ENCODE measurements at regions not wholly inside any gene's neighbourhood (a gene's known extent, or its start where the extent isn't known, plus 50 kb on each side); places are given as distances from the start of the nearest gene placed in this dataset.

GRCh38 chr22:49412236-49412635 is 415.4 kb downstream of the BRD1 start (continued):
- no peak for TF ChIP-seq ZNF138 (tag by site-specific recombination; IDR thresholded peaks at IDR 0.05; ENCODE audit: borderline replicate concordance)
- TF ChIP-seq PBX3 (CRISPR knock-in tag; IDR thresholded peaks at IDR 0.05) = no peak
- TF ChIP-seq ZNF19 (tag by site-specific recombination; IDR thresholded peaks at IDR 0.05; ENCODE audit: low read depth) = no peak
- TF ChIP-seq ZNF280C (tag by site-specific recombination; IDR thresholded peaks at IDR 0.05) = no peak
- TF ChIP-seq ZNF157 (tag by site-specific recombination; IDR thresholded peaks at IDR 0.05) = no peak
- no peak for TF ChIP-seq SCRT1 (tag by site-specific recombination; IDR thresholded peaks at IDR 0.05; ENCODE audit: borderline replicate concordance)

- no peaks in the 10 kb centered on the region for H3K4me1 ChIP-seq (ENCODE audit: control insufficient read depth, insufficient read depth, low read length)
- TF ChIP-seq ZBTB21 (tag by site-specific recombination; IDR thresholded peaks at IDR 0.05) (no peak), ZNF513 (tag by site-specific recombination; IDR thresholded peaks at IDR 0.05) (no peak), GLI2 (tag by site-specific recombination; IDR thresholded peaks at IDR 0.05; ENCODE audit: borderline replicate concordance, low read depth) (no peak), SALL2 (tag by site-specific recombination; IDR thresholded peaks at IDR 0.05; ENCODE audit: borderline replicate concordance) (no peak), ZNF202 (tag by site-specific recombination; IDR thresholded peaks at IDR 0.05; ENCODE audit: borderline replicate concordance) (no peak), ZNF473 (tag by site-specific recombination; IDR thresholded peaks at IDR 0.05) (no peak), ZNF571 (tag by site-specific recombination; IDR thresholded peaks at IDR 0.05) (no peak), ZNF514 (tag by site-specific recombination; IDR thresholded peaks at IDR 0.05) (no peak), ZSCAN30 (tag by site-specific recombination; IDR thresholded peaks at IDR 0.05) (no peak), INSM2 (tag by site-specific recombination; IDR thresholded peaks at IDR 0.05) (no peak), PRDM10 (tag by site-specific recombination; IDR thresholded peaks at IDR 0.05) (no peak), ZNF214 (tag by site-specific recombination; IDR thresholded peaks at IDR 0.05; ENCODE audit: borderline replicate concordance) (no peak), ZNF777 (tag by site-specific recombination; IDR thresholded peaks at IDR 0.05; ENCODE audit: borderline replicate concordance) (no peak), ZSCAN18 (tag by site-specific recombination; IDR thresholded peaks at IDR 0.05) (no peak), ZNF791 (tag by site-specific recombination; IDR thresholded peaks at IDR 0.05) (no peak), HOXA7 (CRISPR knock-in tag; IDR thresholded peaks at IDR 0.05; ENCODE audit: borderline replicate concordance) (no peak), BCL6B (tag by site-specific recombination; IDR thresholded peaks at IDR 0.05) (no peak)
- H3K27ac ChIP-seq (ENCODE audit: extremely low read depth, low read depth, low read length) = no peak overlapping the region
- H3K36me3 ChIP-seq (ENCODE audit: control insufficient read depth in 2 of 2, insufficient read depth in 1 of 2, low read length in 2 of 2) = no peaks in the 10 kb centered on the region
- ChIA-PET CTCF (no interaction called here), POLR2A (no interaction called here)
- H3K9me3 ChIP-seq (ENCODE audit: control insufficient read depth, insufficient read depth, low read depth, low read length) = no peaks in the 10 kb centered on the region
- no peak overlapping the region for H3K4me3 ChIP-seq (ENCODE audit: low read depth, low read length)
Measured at GRCh38 chr22:49411236-49411635, 416.4 kb downstream of the BRD1 start.
